ENCODE measurements at regions not wholly inside any gene's neighbourhood (a gene's known extent, or its start where the extent isn't known, plus 50 kb on each side); places are given as distances from the start of the nearest gene placed in this dataset.

GRCh38 chr5:52655163-52655562, 132.6 kb upstream of the ITGA1 start:
- TF ChIP-seq, protein P1, sequence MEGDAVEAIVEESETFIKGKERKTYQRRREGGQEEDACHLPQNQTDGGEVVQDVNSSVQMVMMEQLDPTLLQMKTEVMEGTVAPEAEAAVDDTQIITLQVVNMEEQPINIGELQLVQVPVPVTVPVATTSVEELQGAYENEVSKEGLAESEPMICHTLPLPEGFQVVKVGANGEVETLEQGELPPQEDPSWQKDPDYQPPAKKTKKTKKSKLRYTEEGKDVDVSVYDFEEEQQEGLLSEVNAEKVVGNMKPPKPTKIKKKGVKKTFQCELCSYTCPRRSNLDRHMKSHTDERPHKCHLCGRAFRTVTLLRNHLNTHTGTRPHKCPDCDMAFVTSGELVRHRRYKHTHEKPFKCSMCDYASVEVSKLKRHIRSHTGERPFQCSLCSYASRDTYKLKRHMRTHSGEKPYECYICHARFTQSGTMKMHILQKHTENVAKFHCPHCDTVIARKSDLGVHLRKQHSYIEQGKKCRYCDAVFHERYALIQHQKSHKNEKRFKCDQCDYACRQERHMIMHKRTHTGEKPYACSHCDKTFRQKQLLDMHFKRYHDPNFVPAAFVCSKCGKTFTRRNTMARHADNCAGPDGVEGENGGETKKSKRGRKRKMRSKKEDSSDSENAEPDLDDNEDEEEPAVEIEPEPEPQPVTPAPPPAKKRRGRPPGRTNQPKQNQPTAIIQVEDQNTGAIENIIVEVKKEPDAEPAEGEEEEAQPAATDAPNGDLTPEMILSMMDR (IDR thresholded peaks at IDR 0.05), result no peak
- TF ChIP-seq POLR2A (IDR thresholded peaks at IDR 0.05), result no peak
